Tibial nerve (tissue), 4 donors: ENCODE measurements at regions not wholly inside any gene's neighbourhood (a gene's known extent, or its start where the extent isn't known, plus 50 kb on each side); places are given as distances from the start of the nearest gene placed in this dataset.

Experiments used
- DNase-seq, 2 donors: peaks; one replicate each; pipeline ENCODE4 v3.0.0-alpha.2; 2019; ENCODE audit warnings: low spot score in 2 of 2
- H3K27ac ChIP-seq, 4 donors: fragments of 200-600 bp; sonication (generic) in 3 of 4; one replicate each; pipeline ENCODE4 v1.5.1; 2017 to 2019; ENCODE audit warnings: mild to moderate bottlenecking in 1 of 4
- H3K27me3 ChIP-seq, 2 donors: fragments of 200-600 bp; sonication (generic) in 1 of 2; one replicate each; pipeline versions ENCODE4 v1.5.1 to v1.6.0; 2017 to 2019
- H3K36me3 ChIP-seq, 3 donors: fragments of 200-600 bp; sonication (generic); one replicate each; pipeline ENCODE4 v1.5.1; 2018 to 2019
- H3K4me1 ChIP-seq, 4 donors: fragments of 200-600 bp; sonication (generic) in 3 of 4; one replicate each; pipeline ENCODE4 v1.5.1; 2017 to 2019
- H3K4me3 ChIP-seq, 4 donors: fragments of 200-600 bp; sonication (generic) in 3 of 4; one replicate each; pipeline ENCODE4 v1.5.1; 2017 to 2019; ENCODE audit warnings: mild to moderate bottlenecking in 1 of 4, moderate library complexity in 1 of 4
- H3K9me3 ChIP-seq, 4 donors: fragments of 200-600 bp; sonication (generic) in 3 of 4; one replicate each; pipeline ENCODE4 v1.5.1; 2017 to 2019
- CTCF ChIP-seq, 5 experiments: fragments of 200-600 bp in 3 of 5; fragments of 450-650 bp in 2 of 5; sonication (generic) in 3 of 5; IDR thresholded peaks; one replicate each; pipeline ENCODE4 v1.5.1; 2016 to 2019; ENCODE audit warnings: antibody characterized with exemption in 5 of 5, mild to moderate bottlenecking in 3 of 5, moderate library complexity in 2 of 5
- EP300 ChIP-seq, 2 donors: sonication (generic); formaldehyde crosslinking; IDR thresholded peaks; one replicate each; pipeline ENCODE4 v1.6.1; 2017; ENCODE audit warnings: antibody characterized with exemption in 2 of 2, mild to moderate bottlenecking in 1 of 2
- POLR2A ChIP-seq, 2 donors: fragments of 450-650 bp; IDR thresholded peaks; one replicate each; pipeline ENCODE4 v1.6.1; 2017; ENCODE audit warnings: antibody characterized with exemption in 2 of 2, mild to moderate bottlenecking in 2 of 2, moderate library complexity in 2 of 2
- WGBS, 2 donors: methylation state at CpG; one replicate each; pipeline ENCODE4 v1.1.5; 2018; 5-methylcytosine and 5-hydroxymethylcytosine counted together

GRCh38 chr15:38614621-38615020, 50.0 kb upstream of the RASGRP1 start:
- H3K27me3 ChIP-seq: no peaks in the 10 kb centered on the region
- no peaks in the 10 kb centered on the region for H3K4me1 ChIP-seq
- TF ChIP-seq CTCF (IDR thresholded peaks at IDR 0.05) (no peak), POLR2A (IDR thresholded peaks at IDR 0.05) (no peak)
- no peaks in the 10 kb centered on the region for H3K9me3 ChIP-seq
- H3K36me3 ChIP-seq: no peaks in the 10 kb centered on the region
- 90 to 95% methylated on average over 1 of the region's 1 CpG for WGBS, 2 donors
- no peak overlapping the region for H3K4me3 ChIP-seq
- no peak for DNase-seq
- no peak overlapping the region for H3K27ac ChIP-seq

- WGBS, 2 donors: 86 to 91% methylated on average over 2 of the region's 2 CpGs
- Histone ChIP-seq H3K4me1 (no peaks in the 10 kb centered on the region), H3K36me3 (no peaks in the 10 kb centered on the region), H3K4me3 (no peak overlapping the region), H3K27me3 (no peaks in the 10 kb centered on the region), H3K27ac (no peak overlapping the region), H3K9me3 (no peaks in the 10 kb centered on the region)
- DNase-seq: no peak
- no peak for TF ChIP-seq POLR2A (IDR thresholded peaks at IDR 0.05)
- TF ChIP-seq EP300 (IDR thresholded peaks at IDR 0.05): no peak
- TF ChIP-seq CTCF (IDR thresholded peaks at IDR 0.05): no peak
Observed at GRCh38 chr15:38617831-38618230, 53.2 kb upstream of the RASGRP1 start.

GRCh38 chr15:38618242-38618955, 53.8 kb upstream of the RASGRP1 start:
- Histone ChIP-seq H3K4me1 (no peaks in the 10 kb centered on the region), H3K27me3 (no peaks in the 10 kb centered on the region), H3K27ac (no peak overlapping the region), H3K36me3 (no peaks in the 10 kb centered on the region), H3K4me3 (no peak overlapping the region), H3K9me3 (no peaks in the 10 kb centered on the region)
- DNase-seq: no peak
- 91 to 92% methylated on average over 4 of the region's 4 CpGs for WGBS, 2 donors
- no peak for TF ChIP-seq EP300 (IDR thresholded peaks at IDR 0.05)
- TF ChIP-seq POLR2A (IDR thresholded peaks at IDR 0.05): no peak
- TF ChIP-seq CTCF (IDR thresholded peaks at IDR 0.05): no peak

GRCh38 chr15:38620098-38620497, 55.5 kb upstream of the RASGRP1 start:
- TF ChIP-seq EP300 (IDR thresholded peaks at IDR 0.05): no peak
- TF ChIP-seq CTCF (IDR thresholded peaks at IDR 0.05): no peak
- TF ChIP-seq POLR2A (IDR thresholded peaks at IDR 0.05): no peak
- no peaks in the 10 kb centered on the region for H3K4me1 ChIP-seq
- 92 to 95% methylated on average over 2 of the region's 2 CpGs for WGBS, 2 donors
- no peaks in the 10 kb centered on the region for H3K27me3 ChIP-seq
- DNase-seq: no peak
- no peaks in the 10 kb centered on the region for H3K9me3 ChIP-seq
- no peak overlapping the region for H3K4me3 ChIP-seq
- H3K36me3 ChIP-seq: no peaks in the 10 kb centered on the region
- H3K27ac ChIP-seq: no peak overlapping the region

- H3K36me3 ChIP-seq: no peaks in the 10 kb centered on the region
- TF ChIP-seq CTCF (IDR thresholded peaks at IDR 0.05): no peak
- no peak for TF ChIP-seq POLR2A (IDR thresholded peaks at IDR 0.05)
- H3K4me3 ChIP-seq: no peak overlapping the region
- WGBS, 2 donors: 54 to 58% methylated on average over 3 of the region's 3 CpGs
- H3K9me3 ChIP-seq: no peaks in the 10 kb centered on the region
- no peaks in the 10 kb centered on the region for H3K27me3 ChIP-seq
- no peak overlapping the region for H3K27ac ChIP-seq
- no peaks in the 10 kb centered on the region for H3K4me1 ChIP-seq
- DNase-seq: no peak
Observed at GRCh38 chr15:38620851-38621594, 56.4 kb upstream of the RASGRP1 start.
